H1 (cell line): ENCODE measurements at regions not wholly inside any gene's neighbourhood (a gene's known extent, or its start where the extent isn't known, plus 50 kb on each side); places are given as distances from the start of the nearest gene placed in this dataset.

Experiments
- CTCF ChIA-PET: fragments of 300-600 bp; sonication (Branson Sonifier 250); formaldehyde crosslinking; loops from one replicate; lab custom pipeline; 2021; ENCODE audit not compliant: partially characterized antibody; lab: Charles Lee
- POLR2A ChIA-PET: fragments of 300-600 bp; sonication (Branson Sonifier 250); formaldehyde crosslinking; loops from one replicate; lab custom pipeline; 2021; ENCODE audit warnings: inconsistent platforms; ENCODE audit not compliant: partially characterized antibody; lab: Charles Lee
- DNase-seq, 2 experiments: peaks; one replicate each; pipeline versions ENCODE4 v3.0.0 to v3.0.0-alpha.2; 2010 to 2022; ENCODE audit warnings: low spot score in 2 of 2, low read depth in 1 of 2, mixed read lengths in 1 of 2
- FAIRE-seq: peaks from 2 replicates; lab custom pipeline; 2011; peaks lifted over from hg19 to GRCh38; lab: Jason Lieb, UNC
- H2AFZ ChIP-seq: 2 replicates; pipeline ENCODE4 v1.8.1; 2012; ENCODE audit warnings: low read length, inconsistent platforms
- H2AK5ac ChIP-seq: 2 replicates; pipeline ENCODE4 v1.6.1; 2013; ENCODE audit warnings: low read depth, low read length
- H2BK120ac ChIP-seq: replicated peaks from 2 replicates; pipeline ENCODE3; 2013; ENCODE audit warnings: low read depth, low read length, inconsistent platforms
- H2BK12ac ChIP-seq: 2 replicates; pipeline ENCODE4 v1.6.1; 2013; ENCODE audit warnings: low read depth, low read length
- H2BK15ac ChIP-seq: 2 replicates; pipeline ENCODE4 v1.6.1; 2013; ENCODE audit warnings: low read length
- H2BK20ac ChIP-seq: 2 replicates; pipeline ENCODE4 v1.6.1; 2013; ENCODE audit warnings: low read length
- H2BK5ac ChIP-seq: 2 replicates; pipeline ENCODE4 v1.6.1; 2013; ENCODE audit warnings: low read depth, low read length
- H3K14ac ChIP-seq: 2 replicates; pipeline ENCODE4 v1.6.1; 2013; ENCODE audit warnings: inconsistent platforms; ENCODE audit not compliant: insufficient read length
- H3K18ac ChIP-seq: 2 replicates; pipeline ENCODE4 v1.6.1; 2013; ENCODE audit warnings: low read length; ENCODE audit errors: extremely low read depth
- H3K23ac ChIP-seq: 2 replicates; pipeline ENCODE4 v1.6.1; 2013; ENCODE audit warnings: inconsistent platforms; ENCODE audit not compliant: insufficient read length
- H3K23me2 ChIP-seq: 2 replicates; pipeline ENCODE4 v1.6.1; 2013; ENCODE audit warnings: low read depth, low read length
- H3K27ac ChIP-seq: 2 replicates; pipeline ENCODE4 v1.6.1; 2011; ENCODE audit warnings: low read depth, low read length, inconsistent platforms
- H3K27me3 ChIP-seq, 4 experiments: replicated peaks in 1 of 4; 1 replicate in 1 of 4; 2 replicates in 3 of 4; pipeline versions ENCODE4 v1.6.1 to v1.8.1; 2011 to 2013; ENCODE audit warnings: low read length in 3 of 4, mild to moderate bottlenecking in 3 of 4, inconsistent platforms in 2 of 4, mixed read lengths in 2 of 4, moderate library complexity in 1 of 4; ENCODE audit not compliant: control insufficient read depth in 3 of 4, insufficient read depth in 3 of 4; ENCODE audit errors: extremely low read depth in 1 of 4
- H3K36me3 ChIP-seq, 4 experiments: 2 replicates each; pipeline versions ENCODE4 v1.6.1 to v1.8.1; 2011 to 2013; ENCODE audit warnings: mild to moderate bottlenecking in 4 of 4, low read length in 3 of 4, moderate library complexity in 2 of 4, control low read depth in 1 of 4, inconsistent platforms in 1 of 4; ENCODE audit not compliant: insufficient read depth in 4 of 4, control insufficient read depth in 2 of 4
- H3K4ac ChIP-seq: replicated peaks from 2 replicates; pipeline ENCODE3; 2013; ENCODE audit warnings: low read length, low read depth, mixed read lengths, inconsistent platforms; ENCODE audit not compliant: insufficient read length
- H3K4me1 ChIP-seq, 4 experiments: replicated peaks in 1 of 4; 1 replicate in 1 of 4; 2 replicates in 3 of 4; pipeline versions ENCODE4 v1.6.1 to v1.8.1; 2011 to 2013; ENCODE audit warnings: low read length in 3 of 4, inconsistent platforms in 2 of 4, mixed read lengths in 1 of 4; ENCODE audit not compliant: insufficient read depth in 4 of 4, control insufficient read depth in 3 of 4
- H3K4me2 ChIP-seq, 2 experiments: 2 replicates each; pipeline versions ENCODE4 v1.6.1 to v1.8.1; 2011 to 2013; ENCODE audit warnings: low read depth in 2 of 2, low read length in 2 of 2, control low read depth in 1 of 2, inconsistent platforms in 1 of 2, mild to moderate bottlenecking in 1 of 2; ENCODE audit not compliant: insufficient read depth in 1 of 2
- H3K4me3 ChIP-seq, 4 experiments: fragments of 200-600, 300-600 bp in 1 of 4; sonication (generic), shearing (Covaris generic), sonication (Bioruptor Twin) in 1 of 4; 2 replicates each; pipeline versions ENCODE4 v1.5.1 to v1.8.1; 2011 to 2016; ENCODE audit warnings: low read length in 4 of 4, low read depth in 3 of 4, control low read depth in 2 of 4, inconsistent platforms in 2 of 4, mild to moderate bottlenecking in 2 of 4, mixed read lengths in 1 of 4, moderate library complexity in 1 of 4; ENCODE audit not compliant: insufficient read depth in 2 of 4; ENCODE audit errors: extremely low read depth in 1 of 4
- H3K56ac ChIP-seq: replicated peaks from 2 replicates; pipeline ENCODE3; 2013; ENCODE audit warnings: low read depth, mild to moderate bottlenecking, mixed read lengths, low read length, inconsistent platforms; ENCODE audit not compliant: insufficient read length
- H3K79me1 ChIP-seq: 2 replicates; pipeline ENCODE4 v1.6.1; 2013; ENCODE audit warnings: low read depth, low read length, control low read depth
- H3K79me2 ChIP-seq, 2 experiments: 2 replicates each; pipeline versions ENCODE4 v1.6.1 to v1.8.1; 2012 to 2013; ENCODE audit warnings: low read length in 2 of 2, mild to moderate bottlenecking in 2 of 2, inconsistent platforms in 1 of 2; ENCODE audit not compliant: insufficient read depth in 2 of 2, control insufficient read depth in 1 of 2
- H3K9ac ChIP-seq, 4 experiments: replicated peaks in 1 of 4; 1 replicate in 1 of 4; 2 replicates in 3 of 4; pipeline versions ENCODE4 v1.6.1 to v1.8.1; 2011 to 2013; ENCODE audit warnings: low read depth in 3 of 4, low read length in 3 of 4, control low read depth in 2 of 4, mild to moderate bottlenecking in 2 of 4, moderate library complexity in 2 of 4, inconsistent platforms in 1 of 4; ENCODE audit errors: extremely low read depth in 1 of 4
- H3K9me3 ChIP-seq, 2 experiments: 2 replicates each; pipeline versions ENCODE4 v1.6.1 to v1.8.1; 2012 to 2013; ENCODE audit warnings: mild to moderate bottlenecking in 2 of 2, moderate library complexity in 2 of 2, control low read depth in 1 of 2, inconsistent platforms in 1 of 2, low read depth in 1 of 2, low read length in 1 of 2, mixed read lengths in 1 of 2; ENCODE audit not compliant: insufficient read depth in 2 of 2
- H4K20me1 ChIP-seq, 2 experiments: replicated peaks in 1 of 2; 2 replicates each; pipeline versions ENCODE3 to v1.8.1; 2011 to 2013; ENCODE audit warnings: inconsistent platforms in 2 of 2, low read length in 2 of 2, mild to moderate bottlenecking in 1 of 2; ENCODE audit not compliant: insufficient read depth in 2 of 2, control insufficient read depth in 1 of 2
- H4K5ac ChIP-seq: 2 replicates; pipeline ENCODE4 v1.6.1; 2013; ENCODE audit warnings: low read length, low read depth, mixed read lengths, inconsistent platforms; ENCODE audit not compliant: insufficient read length
- H4K8ac ChIP-seq: 2 replicates; pipeline ENCODE4 v1.8.0; 2013; ENCODE audit warnings: mild to moderate bottlenecking, moderate library complexity, low read length, inconsistent platforms; ENCODE audit not compliant: insufficient read depth; ENCODE audit errors: extremely low read depth
- H4K91ac ChIP-seq: replicated peaks from 2 replicates; pipeline ENCODE3; 2013; ENCODE audit warnings: low read length, mixed read lengths, inconsistent platforms; ENCODE audit not compliant: insufficient read length
- BCL11A ChIP-seq, 2 experiments: IDR thresholded peaks; one replicate each; pipeline ENCODE4 v1.6.1; 2011; ENCODE audit warnings: low read depth in 2 of 2, low read length in 2 of 2, mild to moderate bottlenecking in 2 of 2
- BRCA1 ChIP-seq: IDR thresholded peaks from 2 replicates; pipeline ENCODE4 v1.6.1; 2012; ENCODE audit warnings: low read depth, low read length, improper control_type of control experiment
- CBX5 ChIP-seq: fragments of 300-800, 300-1000 bp; sonication (generic); IDR thresholded peaks from 2 replicates; pipeline ENCODE4 v1.7.1; 2016; ENCODE audit warnings: antibody characterized with exemption, low read length, low read depth
- CBX8 ChIP-seq: fragments of 300-800, 300-1000 bp; sonication (generic); IDR thresholded peaks from 2 replicates; pipeline ENCODE4 v1.7.1; 2016; ENCODE audit warnings: low read depth, low read length, borderline replicate concordance
- EGR1 ChIP-seq: IDR thresholded peaks from 2 replicates; pipeline ENCODE4 v1.6.1; 2011; ENCODE audit warnings: low read depth, low read length, borderline replicate concordance
- JUN ChIP-seq: IDR thresholded peaks from 2 replicates; pipeline ENCODE4 v1.6.1; 2011; ENCODE audit warnings: low read depth, mild to moderate bottlenecking, improper control_type of control experiment, low read length
- JUND ChIP-seq: IDR thresholded peaks from 2 replicates; pipeline ENCODE4 v1.6.1; 2011; ENCODE audit warnings: mild to moderate bottlenecking, improper control_type of control experiment, low read length
- KDM4A ChIP-seq: IDR thresholded peaks from one replicate; pipeline ENCODE4 v1.7.1; 2012; ENCODE audit warnings: low read depth, mild to moderate bottlenecking, moderate library complexity, low read length, inconsistent platforms; ENCODE audit not compliant: severe bottlenecking
- KDM5A ChIP-seq: fragments of 200-600 bp; IDR thresholded peaks from 2 replicates; pipeline ENCODE4 v1.7.1; 2012; ENCODE audit warnings: mild to moderate bottlenecking, low read length, inconsistent platforms, mixed read lengths
- MAFK ChIP-seq: IDR thresholded peaks from 2 replicates; pipeline ENCODE4 v1.6.1; 2012; ENCODE audit warnings: low read depth, mild to moderate bottlenecking, improper control_type of control experiment, low read length
- POU5F1 ChIP-seq: IDR thresholded peaks from 2 replicates; pipeline ENCODE4 v1.6.1; 2011; ENCODE audit warnings: low read depth, mild to moderate bottlenecking, low read length, moderate library complexity
- RXRA ChIP-seq: IDR thresholded peaks from 2 replicates; pipeline ENCODE4 v1.6.1; 2011; ENCODE audit warnings: low read depth, mild to moderate bottlenecking, low read length, moderate library complexity; ENCODE audit not compliant: insufficient read depth
- SAP30 ChIP-seq: fragments of 300-600 bp; sonication (generic); IDR thresholded peaks from 2 replicates; pipeline ENCODE4 v1.7.1; 2012; ENCODE audit warnings: low read length, moderate library complexity, mild to moderate bottlenecking, inconsistent platforms; ENCODE audit not compliant: insufficient read depth, insufficient replicate concordance
- SP2 ChIP-seq: IDR thresholded peaks from 2 replicates; pipeline ENCODE4 v1.6.1; 2012; ENCODE audit warnings: mild to moderate bottlenecking, low read length, inconsistent platforms
- SRF ChIP-seq: IDR thresholded peaks from 2 replicates; pipeline ENCODE4 v1.6.1; 2011; ENCODE audit warnings: mild to moderate bottlenecking, low read depth, low read length, moderate library complexity
- TAF7 ChIP-seq: optimal IDR thresholded peaks from 2 replicates; pipeline ENCODE3; 2011; ENCODE audit warnings: low read depth, mild to moderate bottlenecking, inconsistent platforms, low read length, moderate library complexity, borderline replicate concordance
- YY1 ChIP-seq: IDR thresholded peaks from 2 replicates; pipeline ENCODE4 v1.6.1; 2011; ENCODE audit warnings: low read depth, mild to moderate bottlenecking, low read length
- WGBS, 2 experiments: shearing (Covaris generic) in 1 of 2; methylation state at CpG; one replicate each; pipeline versions ENCODE4 v1.1.6 to v1.1.7; 2013 to 2015; ENCODE audit warnings: low lambda C conversion rate in 2 of 2, mixed read lengths in 2 of 2, inconsistent platforms in 1 of 2, low coverage in 1 of 2, missing lambda C conversion rate in 1 of 2; ENCODE audit not compliant: insufficient replicate concordance in 2 of 2, insufficient coverage in 1 of 2, insufficient read length in 1 of 2; ENCODE audit errors: extremely low coverage in 1 of 2, missing lambda C conversion rate in 1 of 2; 5-methylcytosine and 5-hydroxymethylcytosine counted together

- H3K23ac ChIP-seq = no peak overlapping the region
- H3K4me2 ChIP-seq = no peak overlapping the region
- no peaks in the 10 kb centered on the region for H3K36me3 ChIP-seq
- no peaks in the 10 kb centered on the region for H3K23me2 ChIP-seq
- H4K8ac ChIP-seq = no peak overlapping the region
- H3K56ac ChIP-seq = no peak overlapping the region
- no peak overlapping the region for H2AK5ac ChIP-seq
- 83% methylated on average over 2 of the region's 2 CpGs; no CpG with 5 or more reads in 1 of the 2 experiments for WGBS, 2 experiments
- no peak for FAIRE-seq
- peaks cover 0 to 4% (median 0%) of the 10 kb centered on the region in 4 experiments; a peak in 1 of 7 replicates for H3K27me3 ChIP-seq
- H4K91ac ChIP-seq = no peak overlapping the region
- ChIA-PET POLR2A (no interaction called here), CTCF (no interaction called here)
- DNase-seq = no peak
- no peak overlapping the region for H3K14ac ChIP-seq
- H3K27ac ChIP-seq = no peak overlapping the region
- no peak overlapping the region for H2BK15ac ChIP-seq
- H2BK20ac ChIP-seq = no peak overlapping the region
- no peaks in the 10 kb centered on the region for H3K9me3 ChIP-seq
- no peak overlapping the region for H2BK12ac ChIP-seq
- no peaks in the 10 kb centered on the region for H4K20me1 ChIP-seq
- H3K4ac ChIP-seq = no peak overlapping the region
- H3K79me2 ChIP-seq = no peaks in the 10 kb centered on the region
- H3K79me1 ChIP-seq = no peaks in the 10 kb centered on the region
- H2BK5ac ChIP-seq = no peak overlapping the region
- no peak overlapping the region for H3K9ac ChIP-seq
- no peak overlapping the region for H3K4me3 ChIP-seq
- no peak overlapping the region for H4K5ac ChIP-seq
- no peaks in the 10 kb centered on the region for H3K4me1 ChIP-seq
- H3K18ac ChIP-seq = no peak overlapping the region
- H2BK120ac ChIP-seq = no peak overlapping the region
- H2AFZ ChIP-seq = no peak overlapping the region
- TF ChIP-seq SAP30 = no peak
- TF ChIP-seq TAF7 = no peak
- no peak for TF ChIP-seq JUN
- TF ChIP-seq YY1 = no peak
- no peak for TF ChIP-seq SP2
- no peak for TF ChIP-seq KDM4A
- no peak for TF ChIP-seq CBX8
- TF ChIP-seq SRF = no peak
- TF ChIP-seq BRCA1 = no peak
- no peak for TF ChIP-seq JUND
- TF ChIP-seq MAFK = no peak
- TF ChIP-seq KDM5A = no peak
- TF ChIP-seq POU5F1 = no peak
- no peak for TF ChIP-seq CBX5
- no peak for TF ChIP-seq BCL11A (IDR thresholded peaks at IDR 0.05; ENCODE audit: low read depth in 2 of 2, low read length in 2 of 2)
- no peak for TF ChIP-seq RXRA
- TF ChIP-seq EGR1 = no peak
These were observed 206.4 kb downstream of the PTPRC start for GRCh38 chr1:198845271-198845670.
